ENCODE measurements at regions not wholly inside any gene's neighbourhood (a gene's known extent, or its start where the extent isn't known, plus 50 kb on each side); places are given as distances from the start of the nearest gene placed in this dataset.

DNA sequence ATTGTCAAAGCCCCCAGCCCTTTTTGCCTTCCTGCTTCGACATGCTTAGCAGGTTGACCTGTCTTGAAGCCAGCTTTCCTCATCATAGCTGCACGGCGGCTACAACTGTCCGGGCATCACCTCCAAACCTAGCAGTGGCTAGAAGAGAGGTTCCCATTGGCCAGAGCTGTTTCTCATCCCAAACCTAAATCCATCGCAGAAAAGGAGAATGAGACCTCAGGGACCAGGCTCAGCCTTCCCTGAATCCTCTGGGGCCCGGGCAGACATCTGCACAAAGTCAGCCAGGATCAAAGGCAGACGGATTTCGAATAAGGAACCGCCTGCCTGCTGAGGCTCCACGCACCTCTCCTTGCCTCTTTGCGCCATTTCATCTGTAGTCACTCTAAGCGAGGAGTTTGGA lies 101.7 kb upstream of the SLC66A3 start:
- ATAC-seq (ENCODE audit: low read depth) = no peak
- in situ Hi-C loops (cut with MboI; ENCODE audit: low sequenced_read_pairs) = no loop called here
- H2AK5ac ChIP-seq (ENCODE audit: low read depth, low read length) = no peak overlapping the region

More for the DNA sequence above, 101.7 kb upstream of the SLC66A3 start:
- H2BK120ac ChIP-seq (ENCODE audit: low read depth, low read length) = no peak overlapping the region
- ChIA-PET POLR2A (ENCODE audit: unreplicated experiment) (no interaction called here), CTCF (no interaction called here)
- no peak overlapping the region for H2BK5ac ChIP-seq (ENCODE audit: low read depth, low read length, poor library complexity, severe bottlenecking)
- H3K4ac ChIP-seq (ENCODE audit: low read depth, low read length) = no peak overlapping the region
- no peak overlapping the region for H3K14ac ChIP-seq (replicated peaks; ENCODE audit: low read depth, low read length)
- no peak overlapping the region for H2AK9ac ChIP-seq (replicated peaks; ENCODE audit: low read depth, low read length, poor library complexity)
- no peak overlapping the region for H3K4me2 ChIP-seq (ENCODE audit: low read depth, low read length)
- no peaks in the 10 kb centered on the region for H3K36me3 ChIP-seq (ENCODE audit: control insufficient read depth, insufficient read depth, low read length)
- H3K18ac ChIP-seq (ENCODE audit: low read depth, low read length) = no peak overlapping the region
- BruUV-seq (replicated peaks) = no TSS peak
- H3K9ac ChIP-seq (ENCODE audit: low read depth, low read length) = no peak overlapping the region
- no peak overlapping the region for H3K23ac ChIP-seq (ENCODE audit: low read depth, low read length)
- H4K20me1 ChIP-seq (ENCODE audit: insufficient read depth, low read length) = no peaks in the 10 kb centered on the region
- H3K79me1 ChIP-seq (ENCODE audit: low read depth in 1 of 2, low read length in 2 of 2) = no peaks in the 10 kb centered on the region
- no peaks in the 10 kb centered on the region; the same call in 1 of the 2 replicates for H3K4me1 ChIP-seq (ENCODE audit: control insufficient read depth, insufficient read depth, low read length)
- no peak overlapping the region for H2BK20ac ChIP-seq (ENCODE audit: low read depth, low read length)
- no peak overlapping the region for H2BK15ac ChIP-seq (ENCODE audit: low read depth, low read length)
- H3K56ac ChIP-seq (ENCODE audit: extremely low read depth, insufficient read depth, low read length) = no peak overlapping the region
- H3K4me3 ChIP-seq (ENCODE audit: insufficient read depth, low read depth, low read length) = no peak overlapping the region
- H3K9me3 ChIP-seq (ENCODE audit: control insufficient read depth, insufficient read depth, low read length) = no peaks in the 10 kb centered on the region
- H2AFZ ChIP-seq (replicated peaks; ENCODE audit: low read length, poor library complexity) = no peak overlapping the region
- H3K9me1 ChIP-seq (ENCODE audit: insufficient read depth, low read length) = no peaks in the 10 kb centered on the region
- dilution Hi-C loops (cut with HindIII; ENCODE audit: low sequenced_read_pairs, unreplicated experiment) (no loop called here), intact Hi-C loops (cut with micrococcal nuclease) (no loop called here)
- no peak overlapping the region for H4K91ac ChIP-seq (ENCODE audit: insufficient read depth, low read depth, low read length)
- no peak for DNase-seq
- TF ChIP-seq CHD1 (IDR thresholded peaks at IDR 0.05; ENCODE audit: low read depth, low read length) = no peak
- TF ChIP-seq ELK1 (IDR thresholded peaks at IDR 0.05; ENCODE audit: borderline replicate concordance, low read depth, low read length) = no peak
- TF ChIP-seq, protein P1, sequence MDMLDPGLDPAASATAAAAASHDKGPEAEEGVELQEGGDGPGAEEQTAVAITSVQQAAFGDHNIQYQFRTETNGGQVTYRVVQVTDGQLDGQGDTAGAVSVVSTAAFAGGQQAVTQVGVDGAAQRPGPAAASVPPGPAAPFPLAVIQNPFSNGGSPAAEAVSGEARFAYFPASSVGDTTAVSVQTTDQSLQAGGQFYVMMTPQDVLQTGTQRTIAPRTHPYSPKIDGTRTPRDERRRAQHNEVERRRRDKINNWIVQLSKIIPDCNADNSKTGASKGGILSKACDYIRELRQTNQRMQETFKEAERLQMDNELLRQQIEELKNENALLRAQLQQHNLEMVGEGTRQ (IDR thresholded peaks at IDR 0.05; ENCODE audit: low read depth, low read length) = no peak
- TF ChIP-seq MAFK (IDR thresholded peaks at IDR 0.05; ENCODE audit: low read depth, low read length) = no peak
- no peak for TF ChIP-seq RCOR1 (IDR thresholded peaks at IDR 0.05; ENCODE audit: insufficient replicate concordance, low read length)
- TF ChIP-seq RFX5 (IDR thresholded peaks at IDR 0.05; ENCODE audit: low read depth, low read length) = no peak
- no peak for TF ChIP-seq POLR2A (IDR thresholded peaks at IDR 0.05; ENCODE audit: low read depth, low read length)
- TF ChIP-seq MXI1 (IDR thresholded peaks at IDR 0.05; ENCODE audit: borderline replicate concordance, low read depth, low read length) = no peak
- TF ChIP-seq FOS (IDR thresholded peaks at IDR 0.05; ENCODE audit: low read depth, low read length) = no peak
- no peak for TF ChIP-seq RAD21 (IDR thresholded peaks at IDR 0.05; ENCODE audit: low read length)
- TF ChIP-seq NFE2L2 (IDR thresholded peaks at IDR 0.05; ENCODE audit: low read depth, low read length) = no peak
- no peak for TF ChIP-seq CEBPB (IDR thresholded peaks at IDR 0.05; ENCODE audit: low read depth, low read length)
- no peak for TF ChIP-seq BHLHE40 (IDR thresholded peaks at IDR 0.05; ENCODE audit: low read depth, low read length)
- no peak for TF ChIP-seq MAZ (IDR thresholded peaks at IDR 0.05; ENCODE audit: borderline replicate concordance, low read depth, low read length)
- no peak for TF ChIP-seq SMC3 (IDR thresholded peaks at IDR 0.05; ENCODE audit: low read depth, low read length)
- TF ChIP-seq, protein P2, sequence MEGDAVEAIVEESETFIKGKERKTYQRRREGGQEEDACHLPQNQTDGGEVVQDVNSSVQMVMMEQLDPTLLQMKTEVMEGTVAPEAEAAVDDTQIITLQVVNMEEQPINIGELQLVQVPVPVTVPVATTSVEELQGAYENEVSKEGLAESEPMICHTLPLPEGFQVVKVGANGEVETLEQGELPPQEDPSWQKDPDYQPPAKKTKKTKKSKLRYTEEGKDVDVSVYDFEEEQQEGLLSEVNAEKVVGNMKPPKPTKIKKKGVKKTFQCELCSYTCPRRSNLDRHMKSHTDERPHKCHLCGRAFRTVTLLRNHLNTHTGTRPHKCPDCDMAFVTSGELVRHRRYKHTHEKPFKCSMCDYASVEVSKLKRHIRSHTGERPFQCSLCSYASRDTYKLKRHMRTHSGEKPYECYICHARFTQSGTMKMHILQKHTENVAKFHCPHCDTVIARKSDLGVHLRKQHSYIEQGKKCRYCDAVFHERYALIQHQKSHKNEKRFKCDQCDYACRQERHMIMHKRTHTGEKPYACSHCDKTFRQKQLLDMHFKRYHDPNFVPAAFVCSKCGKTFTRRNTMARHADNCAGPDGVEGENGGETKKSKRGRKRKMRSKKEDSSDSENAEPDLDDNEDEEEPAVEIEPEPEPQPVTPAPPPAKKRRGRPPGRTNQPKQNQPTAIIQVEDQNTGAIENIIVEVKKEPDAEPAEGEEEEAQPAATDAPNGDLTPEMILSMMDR (conservative IDR thresholded peaks at IDR 0.05; ENCODE audit: low read depth, low read length) = no peak
- H3K27ac ChIP-seq (ENCODE audit: insufficient read depth, low read length) = no peak overlapping the region
- H3K27me3 ChIP-seq (ENCODE audit: control insufficient read depth, insufficient read depth, low read length) = peaks cover 8% of the 10 kb centered on the region
- H4K8ac ChIP-seq (ENCODE audit: low read depth in 2 of 2, low read length in 2 of 2) = no peak overlapping the region
- H4K5ac ChIP-seq (ENCODE audit: low read depth, low read length) = no peak overlapping the region
- WGBS, 2 experiments (ENCODE audit: extremely low coverage in 2 of 2, insufficient read length in 1 of 2) = 90% methylated on average over 5 of the region's 12 CpGs; no CpG with 5 or more reads in 1 of the 2 experiments
